Glomerular visceral epithelial cell (primary cell): ENCODE measurements at regions not wholly inside any gene's neighbourhood (a gene's known extent, or its start where the extent isn't known, plus 50 kb on each side); places are given as distances from the start of the nearest gene placed in this dataset.

ENCODE experiments used
- DNase-seq: peaks from one replicate; pipeline ENCODE4 v3.0.0-alpha.2; 2016; ENCODE audit errors: extremely low spot score

DNA sequence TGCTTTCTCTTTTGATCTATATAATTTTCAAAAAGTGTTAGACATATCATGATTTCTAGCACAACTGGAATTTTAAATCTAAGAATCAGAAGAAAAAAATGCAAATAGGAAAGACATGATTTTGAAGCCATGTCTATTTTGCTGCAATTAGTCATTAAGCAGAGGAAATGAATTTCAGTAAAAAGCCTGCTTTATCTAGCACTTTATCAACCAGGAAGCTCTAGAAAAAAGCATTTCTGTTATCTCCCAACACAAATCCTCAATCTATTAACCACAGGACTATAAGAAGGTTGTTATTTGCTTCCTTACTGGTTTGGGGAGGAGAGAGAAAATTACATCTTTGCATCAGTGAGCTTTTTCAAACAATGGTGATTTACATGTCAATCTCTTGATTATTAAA, 716.7 kb downstream of the DIAPH3 start:
- DNase-seq = no peak

DNA sequence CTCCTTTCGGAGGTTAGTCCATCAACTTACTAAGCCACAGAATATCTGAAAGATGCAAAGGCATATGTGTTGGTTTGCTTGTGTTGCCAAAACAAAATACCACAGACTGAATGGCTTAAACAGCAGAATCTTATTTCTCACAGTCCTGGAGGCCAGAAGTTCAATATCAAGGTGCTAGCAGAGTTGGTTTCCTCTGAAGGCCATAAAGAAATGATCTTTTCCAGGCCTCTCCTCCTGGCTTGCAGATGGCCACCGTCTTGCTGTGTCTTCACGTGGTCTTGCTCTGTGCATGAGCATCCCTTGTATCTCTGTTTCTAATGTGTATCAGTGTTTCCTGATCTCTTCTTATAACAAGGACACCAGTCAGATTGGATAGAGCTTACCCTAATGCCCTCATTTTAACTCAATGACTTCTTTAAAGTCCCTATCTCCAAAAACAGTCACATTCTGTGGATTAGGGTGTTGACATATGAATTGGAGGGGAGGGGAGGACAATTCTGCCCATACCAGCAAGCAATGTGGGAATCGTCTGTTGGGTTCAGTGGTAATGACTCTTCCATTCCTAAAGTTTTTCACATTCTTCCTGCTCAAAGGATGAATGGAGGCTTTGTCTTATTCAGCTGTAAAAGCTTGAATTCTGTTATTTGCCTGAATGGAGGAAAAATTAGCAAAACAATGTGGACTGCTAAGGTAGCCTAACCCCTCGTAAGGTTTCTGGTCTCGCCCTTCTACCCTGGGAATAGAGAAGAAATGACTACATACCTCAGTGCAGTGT, 715.7 kb downstream of the DIAPH3 start:
- DNase-seq = no peak

DNA sequence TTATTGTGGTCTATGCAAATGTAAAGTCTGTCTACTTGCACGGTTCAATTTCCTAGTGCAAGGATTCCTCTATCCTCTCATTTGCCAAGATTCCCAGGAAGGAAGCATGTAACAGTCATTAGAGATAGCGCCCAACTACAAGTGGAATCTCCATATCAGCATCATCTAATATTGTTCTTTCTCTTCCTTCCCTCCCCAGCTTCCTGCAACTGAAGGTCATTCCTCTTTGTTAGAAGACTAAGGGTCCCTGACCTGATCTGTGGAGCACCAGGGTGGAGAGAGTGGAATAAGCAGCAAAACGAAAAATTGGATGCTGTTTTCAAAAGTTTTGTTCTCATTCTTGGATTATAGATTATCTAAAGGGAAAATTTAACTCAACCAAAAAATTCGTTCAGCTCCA, 714.0 kb downstream of the DIAPH3 start:
- no peak for DNase-seq

DNA sequence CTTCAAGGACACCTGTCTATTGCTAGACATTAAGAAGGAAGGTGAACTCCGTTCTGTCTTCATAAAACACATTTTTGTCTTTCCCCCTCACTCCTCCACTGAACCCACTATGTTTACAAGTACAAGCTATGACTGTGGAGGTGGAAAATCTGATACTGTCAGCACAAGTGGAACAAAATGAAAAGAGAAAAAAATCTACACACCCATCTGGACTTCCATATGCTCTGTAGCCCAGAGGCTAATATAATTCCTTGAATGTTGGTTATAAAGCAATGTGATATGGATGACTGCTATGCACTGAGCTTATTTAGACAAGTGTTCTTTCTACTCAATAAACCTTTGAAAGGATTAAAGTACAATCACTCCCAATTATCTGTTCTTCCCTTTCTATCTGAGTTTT, 713.5 kb downstream of the DIAPH3 start:
- DNase-seq = no peak

DNA sequence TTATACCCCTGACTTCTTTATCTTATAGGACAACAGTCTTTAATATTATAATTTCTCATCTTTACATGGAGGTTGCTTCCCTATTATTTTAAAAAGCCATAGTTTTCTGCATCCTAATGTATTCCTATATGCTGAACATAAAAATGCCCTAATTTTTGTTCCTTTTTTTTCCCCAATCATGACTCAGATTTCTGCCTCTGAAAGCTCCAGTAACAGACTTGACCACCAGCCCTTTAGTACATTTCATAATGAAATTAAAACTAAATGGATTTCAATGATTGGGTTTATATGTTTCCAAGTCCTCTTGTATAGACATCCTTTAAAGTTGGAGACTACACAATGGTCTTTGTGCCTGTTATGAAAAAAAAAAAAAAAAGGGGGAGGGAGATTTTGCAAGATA, 712.5 kb downstream of the DIAPH3 start:
- DNase-seq = no peak

DNA sequence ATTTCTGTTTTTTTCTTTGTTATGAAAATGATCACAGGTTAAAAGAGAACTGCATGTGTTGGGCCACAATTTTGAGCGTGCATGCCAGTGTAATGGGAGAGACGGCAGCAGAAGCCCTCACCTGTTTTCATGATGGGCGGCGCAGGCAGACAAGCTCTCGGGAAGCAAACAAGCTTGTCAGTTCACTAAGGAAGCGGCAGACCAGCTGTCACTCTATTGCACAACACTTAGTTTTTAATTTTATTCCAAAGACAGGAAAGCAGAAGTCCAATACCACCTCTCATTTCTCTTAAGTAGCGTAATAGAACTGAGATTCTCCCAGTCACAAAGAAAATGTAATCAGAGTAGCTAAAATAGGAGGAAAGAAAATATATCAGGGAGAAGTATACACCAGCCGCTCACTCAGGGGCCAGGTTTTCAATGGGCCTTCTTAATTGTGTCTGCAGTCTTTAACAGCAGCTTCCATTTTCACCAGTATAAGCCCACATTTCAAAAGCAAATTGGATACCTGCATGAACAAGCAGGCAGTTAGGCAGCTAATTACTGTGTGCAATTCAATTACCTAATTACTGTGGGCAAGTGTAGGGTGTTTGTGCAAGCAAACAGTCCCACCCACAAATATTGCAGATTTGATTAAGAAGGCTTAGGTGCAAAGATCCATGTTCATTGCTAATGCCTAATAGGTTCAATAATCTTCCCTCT, 711.4 kb downstream of the DIAPH3 start:
- DNase-seq = no peak

DNA sequence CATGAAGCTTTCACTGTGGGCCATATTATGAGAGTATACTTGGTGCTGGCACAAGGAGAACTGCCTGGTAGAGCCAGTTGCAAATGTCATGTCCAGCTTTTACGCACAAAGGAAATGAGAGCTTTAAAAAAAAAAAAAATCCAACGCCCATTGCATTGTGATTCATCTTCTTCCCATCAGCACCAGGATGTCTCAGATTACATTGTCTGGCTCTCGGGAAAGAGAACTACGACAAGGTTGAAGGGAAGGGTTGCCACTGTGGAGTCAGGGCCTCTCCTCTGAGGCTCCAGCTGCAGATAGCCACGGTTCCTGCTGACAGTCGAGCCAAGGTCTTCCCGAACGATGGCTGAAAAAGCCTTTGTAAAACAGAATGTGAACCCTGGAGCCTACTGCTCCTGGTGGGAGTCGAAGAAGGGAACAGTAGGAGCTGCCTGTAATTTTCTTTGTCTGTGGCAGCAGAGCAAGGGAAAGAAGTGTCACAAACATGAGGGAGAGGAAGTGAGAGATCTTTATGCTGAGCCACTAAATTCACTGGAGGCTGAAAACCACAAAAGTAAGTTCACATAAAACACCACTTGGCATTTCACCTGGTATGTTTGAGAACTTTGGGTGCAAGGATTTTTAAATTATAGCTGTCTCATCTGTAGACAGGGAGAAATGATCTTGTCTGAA, 704.7 kb downstream of the DIAPH3 start:
- DNase-seq = peak; percentile 37

DNA sequence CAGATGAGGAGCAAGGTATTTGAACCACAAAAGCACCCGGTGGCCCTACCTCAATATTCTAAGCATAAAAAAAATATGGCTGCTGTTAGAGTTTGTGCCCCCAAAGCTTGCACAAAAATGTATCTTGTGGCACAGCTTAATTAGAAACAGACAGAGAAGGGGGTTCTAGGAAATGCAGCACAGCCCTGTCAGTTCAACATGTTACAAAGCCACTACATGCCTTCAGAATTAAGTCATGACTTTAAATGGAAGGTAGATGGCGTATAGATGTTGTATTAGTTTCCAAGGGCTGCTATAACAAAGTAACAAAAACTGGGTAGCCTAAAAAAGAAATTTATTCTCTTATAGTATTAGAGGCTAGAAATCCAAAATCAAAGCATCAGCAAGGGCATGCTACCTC, 703.8 kb downstream of the DIAPH3 start:
- no peak for DNase-seq

DNA sequence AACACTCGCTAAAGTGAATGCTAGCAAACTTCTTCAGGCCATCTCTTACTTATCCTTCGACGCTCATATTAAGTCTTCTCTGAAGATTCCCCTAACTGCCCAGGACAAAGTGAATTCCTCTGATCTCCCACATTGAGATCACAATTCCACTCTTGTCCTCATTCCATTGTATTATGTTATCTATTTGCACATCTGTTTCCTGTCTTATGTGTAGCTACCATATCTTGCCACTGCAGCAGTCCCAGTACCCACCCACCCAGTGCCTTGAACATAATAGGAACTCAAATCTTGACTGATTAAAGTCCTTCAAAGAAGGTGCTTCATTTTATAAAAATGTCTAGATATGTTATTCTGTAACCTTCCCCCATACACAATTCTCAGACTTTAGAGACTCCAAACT, 702.3 kb downstream of the DIAPH3 start:
- DNase-seq = no peak

DNA sequence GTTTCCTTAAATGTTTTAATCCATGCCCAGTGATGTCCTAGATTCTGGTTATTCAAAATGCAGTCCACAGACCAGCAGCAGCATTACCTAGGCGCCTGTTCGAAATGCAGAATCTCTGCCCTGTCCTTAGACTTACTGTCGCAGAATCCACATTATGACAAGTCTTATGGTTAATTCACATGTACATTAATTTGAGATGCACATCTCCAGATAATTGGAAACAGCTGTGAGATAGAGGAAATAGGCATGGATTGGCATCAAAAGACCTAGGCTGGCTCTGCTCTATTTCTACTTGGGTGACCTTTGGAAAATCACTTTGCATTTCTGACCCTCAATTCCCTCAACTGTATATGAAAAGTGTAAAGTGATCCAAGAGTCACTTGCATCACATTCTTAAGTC, 700.7 kb downstream of the DIAPH3 start:
- DNase-seq = no peak

DNA sequence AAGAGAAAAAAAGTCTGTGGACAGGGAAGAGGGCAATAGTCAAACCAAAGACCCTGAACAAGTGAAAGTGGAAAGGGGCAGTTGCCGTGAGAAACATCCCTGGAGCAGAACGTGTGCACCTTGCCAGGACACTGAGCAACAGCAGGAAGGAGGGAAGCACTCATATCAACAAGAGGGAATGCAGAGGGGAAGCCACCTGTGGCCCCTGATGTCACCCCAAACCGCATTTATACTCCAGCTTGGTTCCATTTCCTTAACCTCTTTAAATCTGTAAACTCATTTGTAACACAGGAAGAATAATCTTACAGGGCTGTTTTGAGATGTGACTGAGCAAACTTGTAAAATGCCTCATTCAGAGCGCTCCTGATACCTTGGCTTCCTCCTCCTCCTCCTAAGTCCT, 698.8 kb downstream of the DIAPH3 start:
- DNase-seq = no peak

DNA sequence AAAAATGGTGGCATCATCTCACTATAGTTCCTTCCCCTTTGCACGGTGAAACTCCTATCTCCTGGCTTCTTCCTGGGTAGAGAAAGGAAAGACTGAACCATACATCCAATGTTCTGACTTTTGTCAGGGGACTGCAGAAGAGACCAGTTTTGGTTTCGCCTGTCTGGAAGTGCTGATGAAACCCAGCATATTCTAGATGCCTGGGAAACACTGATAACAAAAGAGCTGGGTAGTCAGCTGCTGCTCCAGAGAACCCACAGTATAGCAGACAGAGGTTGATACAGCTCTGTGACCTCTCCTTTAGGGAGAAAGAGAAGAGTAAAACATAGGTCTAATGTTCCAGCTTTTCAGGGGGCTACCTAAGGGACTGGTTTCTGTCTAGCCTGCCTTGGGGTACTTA, 695.3 kb downstream of the DIAPH3 start:
- no peak for DNase-seq

DNA sequence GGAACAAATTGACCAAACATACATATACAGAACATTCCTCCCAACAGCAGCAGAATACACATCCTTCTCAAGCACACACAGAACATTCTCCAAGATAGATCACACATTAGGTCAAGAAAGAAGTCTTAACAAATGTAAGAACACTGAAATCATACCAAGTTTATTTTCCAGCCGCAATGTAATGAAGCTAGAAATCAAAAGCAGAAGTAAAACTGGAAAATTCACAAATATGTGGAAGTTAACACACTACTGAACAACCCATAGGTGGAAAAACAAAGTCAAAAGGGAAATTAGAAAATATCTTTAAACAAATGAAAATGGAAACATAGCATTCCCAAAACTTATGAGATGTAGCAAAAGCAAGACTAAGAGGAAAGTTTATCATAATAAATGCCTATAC, 692.6 kb downstream of the DIAPH3 start:
- no peak for DNase-seq

DNA sequence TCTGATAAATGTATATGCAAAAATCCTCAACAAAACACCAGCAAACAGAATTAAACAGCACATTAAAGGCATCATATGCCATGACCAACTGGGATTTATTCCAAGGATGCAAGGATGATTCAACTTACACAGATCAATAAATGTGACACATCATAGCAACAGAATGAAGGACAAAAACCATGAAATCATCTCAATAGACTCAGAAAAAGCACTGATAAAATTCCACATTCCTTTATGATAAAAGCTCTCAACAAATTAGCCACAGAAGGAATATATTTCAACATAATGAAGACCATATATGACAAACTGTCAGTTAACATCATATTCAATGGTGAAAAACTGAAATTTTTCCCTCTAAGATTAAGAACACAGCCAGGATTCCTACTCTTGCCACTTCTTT, 691.6 kb downstream of the DIAPH3 start:
- DNase-seq = no peak

DNA sequence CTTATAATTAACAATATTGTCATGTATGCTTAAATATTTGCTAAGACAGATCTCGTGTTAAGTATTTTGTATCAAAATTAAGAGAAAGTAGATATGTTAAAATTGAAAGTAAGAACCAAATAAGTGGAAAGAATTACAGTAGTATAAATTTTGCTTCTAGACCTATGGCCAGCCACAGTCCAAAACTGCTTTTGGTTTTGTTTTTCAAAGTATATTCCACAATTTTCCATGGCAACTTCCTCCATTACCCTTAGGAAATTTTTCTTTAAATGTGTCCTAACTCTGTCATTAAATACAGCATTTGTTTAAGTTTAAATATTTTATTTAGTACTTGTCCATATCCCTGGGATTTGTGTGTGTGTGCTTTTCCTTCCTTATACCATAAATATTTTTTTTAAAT, 689.0 kb downstream of the DIAPH3 start:
- no peak for DNase-seq

DNA sequence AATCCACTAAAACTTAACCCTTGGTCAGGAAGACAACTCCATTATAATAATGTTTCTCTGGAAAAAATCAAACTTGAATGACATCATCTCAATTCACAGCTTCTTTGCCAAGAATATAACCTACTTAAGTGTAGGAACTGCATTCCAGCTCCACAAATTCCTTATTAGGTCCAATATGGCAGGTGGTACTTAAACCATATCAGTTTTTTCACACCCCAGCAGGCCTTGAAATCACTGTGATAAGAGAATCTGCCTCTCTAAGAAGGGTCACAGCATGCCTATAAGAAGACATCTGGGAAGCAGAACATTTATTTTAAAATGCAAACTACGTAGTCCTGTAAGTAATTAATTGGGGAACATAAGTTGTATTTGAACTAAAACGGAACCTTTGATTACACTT, 687.8 kb downstream of the DIAPH3 start:
- DNase-seq = no peak

DNA sequence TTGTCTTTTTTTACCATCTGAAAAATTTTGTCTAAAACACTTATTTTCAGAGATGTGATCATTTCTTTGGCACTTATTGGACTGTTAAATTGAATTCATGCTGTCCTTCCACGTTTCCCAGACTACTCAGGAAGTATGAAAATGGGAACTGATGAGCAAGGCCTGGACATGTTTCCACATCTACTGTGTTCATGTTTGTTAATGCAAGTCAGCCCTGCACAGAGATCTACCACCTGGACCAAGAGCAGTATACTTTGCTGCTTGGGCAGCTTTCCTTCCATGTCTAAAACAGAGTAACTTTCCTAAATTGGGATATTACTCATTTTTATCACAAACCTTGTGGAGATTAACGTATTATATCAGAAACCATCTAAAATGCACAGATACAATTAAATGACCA, 687.4 kb downstream of the DIAPH3 start:
- DNase-seq = no peak

DNA sequence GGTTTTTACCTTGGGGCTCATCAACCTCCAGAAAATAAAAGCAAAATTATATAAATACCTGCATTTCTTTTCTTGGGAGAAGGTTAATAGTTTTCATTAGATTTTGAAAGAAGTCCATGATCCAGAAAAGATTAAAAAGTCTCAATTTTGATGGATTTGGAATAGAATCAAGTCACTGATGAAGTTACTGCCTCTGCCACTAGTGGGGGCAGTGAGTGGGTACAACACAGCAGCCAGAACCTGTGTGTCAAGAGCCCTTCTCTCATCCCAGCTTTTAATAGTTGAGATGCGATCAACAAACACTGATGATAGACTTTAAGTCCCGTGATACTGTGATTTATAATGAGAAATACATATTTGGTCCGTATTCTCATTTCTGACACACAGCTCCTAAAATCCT, 686.7 kb downstream of the DIAPH3 start:
- no peak for DNase-seq

DNA sequence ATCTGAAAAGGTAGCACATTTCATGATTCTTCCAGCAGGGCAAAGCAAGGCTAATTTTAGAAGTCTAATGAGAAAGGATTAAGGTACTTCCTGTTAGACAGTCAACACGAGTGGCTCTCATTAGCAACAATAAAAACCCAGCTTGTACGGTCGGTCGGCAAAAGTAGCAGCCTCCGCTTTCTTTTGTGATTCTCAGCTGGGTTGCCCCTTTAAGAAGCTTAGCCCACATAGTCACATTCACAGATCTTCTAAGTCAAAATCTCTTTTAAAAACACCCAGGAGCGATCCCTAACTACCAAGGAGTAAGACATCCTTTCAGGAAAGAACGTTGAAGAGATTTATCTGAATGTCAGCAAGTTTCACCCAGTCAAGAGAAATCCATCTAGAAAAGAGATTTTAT, 684.8 kb downstream of the DIAPH3 start:
- DNase-seq = no peak

DNA sequence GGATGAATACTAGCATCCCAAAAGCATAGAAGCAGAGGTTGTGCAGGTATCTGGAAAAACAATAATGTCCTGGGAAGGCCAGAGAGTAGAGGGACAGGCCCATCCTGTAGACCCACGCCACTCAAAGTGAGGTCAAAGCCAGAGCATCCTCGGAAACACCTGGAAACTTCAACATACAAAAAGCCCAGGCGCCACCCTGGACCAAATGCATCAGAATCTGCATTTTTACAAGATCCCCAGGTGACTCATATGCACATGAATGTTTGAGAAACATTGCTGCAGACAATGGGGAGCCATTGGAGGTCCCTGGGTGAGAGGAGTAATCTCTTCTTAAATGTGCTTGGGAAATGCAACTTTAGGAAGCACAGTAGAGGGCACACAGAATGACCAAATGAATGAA, 684.1 kb downstream of the DIAPH3 start:
- DNase-seq = no peak

DNA sequence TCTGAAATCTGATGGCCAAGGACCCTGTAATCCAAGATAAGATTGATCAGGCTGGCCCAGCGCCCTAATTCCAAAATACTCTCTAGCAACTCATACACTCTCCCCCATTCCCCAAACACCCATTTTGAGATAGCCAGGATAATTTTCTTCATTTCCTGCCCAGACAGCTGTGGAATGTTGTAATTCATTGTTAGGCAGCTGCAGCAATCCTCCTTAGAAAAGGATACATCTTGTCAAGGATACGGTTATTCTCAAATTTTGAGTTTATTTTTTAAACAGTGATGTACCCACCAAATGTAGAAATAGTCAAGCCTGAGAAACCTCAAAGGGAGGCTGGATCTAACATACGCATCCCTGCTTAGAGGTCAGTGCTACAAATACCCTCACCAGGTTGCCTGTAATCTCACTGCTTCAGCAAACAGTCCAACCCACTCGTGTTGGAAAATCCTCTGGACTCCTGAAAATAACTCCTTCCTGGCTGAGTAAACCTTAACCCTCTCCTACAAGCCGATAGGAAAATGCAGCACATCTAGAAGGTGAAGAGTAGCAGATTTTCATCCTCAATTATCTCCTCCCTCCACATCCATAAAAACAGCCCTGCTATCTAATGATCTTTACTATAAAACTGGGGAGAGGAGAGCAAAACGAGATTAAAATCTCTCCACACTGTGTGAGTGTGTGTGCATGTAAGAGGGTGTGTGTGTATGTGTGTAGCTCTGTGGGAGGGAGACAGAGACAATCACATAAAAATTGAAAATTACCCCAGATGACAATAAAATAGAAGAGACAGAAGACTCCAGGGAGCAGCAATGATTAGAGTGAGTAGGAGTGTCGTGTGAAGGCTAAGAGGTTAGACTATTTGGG, 683.1 kb downstream of the DIAPH3 start:
- DNase-seq = no peak

DNA sequence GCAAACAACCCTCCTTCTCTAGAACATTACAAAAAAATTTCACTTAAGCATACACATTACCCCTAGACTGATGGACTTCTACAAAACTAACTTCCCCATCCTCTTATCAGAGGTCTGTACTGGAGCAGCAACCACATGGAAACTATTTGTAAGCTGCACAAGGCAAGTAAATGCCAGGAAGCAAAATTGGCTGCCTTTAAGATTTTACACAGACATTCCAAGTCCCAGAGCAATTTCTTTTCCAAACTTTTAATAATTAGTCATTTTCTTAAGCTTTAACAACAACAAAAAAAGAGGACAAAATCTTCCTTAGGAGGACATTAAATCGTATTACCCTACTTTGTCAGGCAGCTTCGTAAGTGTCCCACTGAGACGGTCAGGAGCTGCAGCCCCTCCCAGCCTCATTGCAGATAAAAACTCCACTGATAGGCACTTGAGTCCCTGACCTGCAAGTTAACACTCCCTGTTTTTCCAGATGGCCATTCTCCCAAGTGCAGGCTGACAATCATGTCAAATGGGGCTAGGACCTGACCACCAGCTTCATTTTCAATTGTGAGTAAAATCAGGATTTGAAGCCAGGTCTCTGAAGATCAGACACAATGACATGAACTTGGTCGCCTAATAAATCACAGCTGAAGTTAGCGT, 680.1 kb downstream of the DIAPH3 start:
- DNase-seq = no peak
